ENCODE measurements at regions not wholly inside any gene's neighbourhood (a gene's known extent, or its start where the extent isn't known, plus 50 kb on each side); places are given as distances from the start of the nearest gene placed in this dataset.

- DNase-seq (ENCODE audit: low read depth, low spot score), result no peak
These were observed 85.7 kb upstream of the NTRK2 start for GRCh38 chr9:84583866-84584265.

GRCh38 chr9:84586662-84587061 is 82.9 kb upstream of the NTRK2 start:
- DNase-seq (ENCODE audit: low read depth, low spot score), result no peak

- DNase-seq (ENCODE audit: low read depth, low spot score), result no peak
These were observed 82.4 kb upstream of the NTRK2 start for GRCh38 chr9:84587153-84587552.

- no peak for DNase-seq (ENCODE audit: low read depth, low spot score)
These were observed 80.0 kb upstream of the NTRK2 start for GRCh38 chr9:84589542-84589941.

- DNase-seq (ENCODE audit: low read depth, low spot score), result no peak
These were observed 78.8 kb upstream of the NTRK2 start for GRCh38 chr9:84590706-84591105.

- DNase-seq (ENCODE audit: low read depth, low spot score), result no peak
These were observed 76.6 kb upstream of the NTRK2 start for GRCh38 chr9:84592918-84593317.

GRCh38 chr9:84593352-84593751 is 76.2 kb upstream of the NTRK2 start:
- DNase-seq (ENCODE audit: low read depth, low spot score), result no peak

- no peak for DNase-seq (ENCODE audit: low read depth, low spot score)
These were observed 72.4 kb upstream of the NTRK2 start for GRCh38 chr9:84597131-84597530.

GRCh38 chr9:84598921-84599636 is 70.5 kb upstream of the NTRK2 start:
- no peak for DNase-seq (ENCODE audit: low read depth, low spot score)

- DNase-seq (ENCODE audit: low read depth, low spot score), result no peak
These were observed 68.8 kb upstream of the NTRK2 start for GRCh38 chr9:84600739-84601138.

- no peak for DNase-seq (ENCODE audit: low read depth, low spot score)
These were observed 65.3 kb upstream of the NTRK2 start for GRCh38 chr9:84604223-84604622.

GRCh38 chr9:84609779-84610178 is 59.8 kb upstream of the NTRK2 start:
- DNase-seq (ENCODE audit: low read depth, low spot score), result no peak

- no peak for DNase-seq (ENCODE audit: low read depth, low spot score)
These were observed 56.1 kb upstream of the NTRK2 start for GRCh38 chr9:84613431-84613830.

- no peak for DNase-seq (ENCODE audit: low read depth, low spot score)
These were observed 54.0 kb upstream of the NTRK2 start for GRCh38 chr9:84615544-84615943.

GRCh38 chr9:84617411-84618029 is 52.0 kb upstream of the NTRK2 start:
- DNase-seq (ENCODE audit: low read depth, low spot score), result no peak

All from activated CD4-positive, CD25-positive, alpha-beta regulatory T cell treated with anti-CD3 and anti-CD28 coated beads, Interleukin-2, amount 50 U/mL, for 16 hours (primary cell).